Fibroblast of pulmonary artery (primary cell): ENCODE measurements at regions not wholly inside any gene's neighbourhood (a gene's known extent, or its start where the extent isn't known, plus 50 kb on each side); places are given as distances from the start of the nearest gene placed in this dataset.

Source experiments
- DNase-seq: peaks from one replicate; pipeline ENCODE4 v3.0.0-alpha.2; 2010; ENCODE audit warnings: low read depth
- H3K4me3 ChIP-seq: replicated peaks from 2 replicates; pipeline ENCODE4 v1.5.1; 2011; ENCODE audit warnings: low read depth, mild to moderate bottlenecking, control low read depth, low read length, moderate library complexity
- TF ChIP-seq, protein P1 (sequence below): IDR thresholded peaks from 2 replicates; pipeline ENCODE4 v1.5.1; 2011; ENCODE audit warnings: mild to moderate bottlenecking, control low read depth, low read length, inconsistent platforms; ENCODE audit errors: missing control alignments

GRCh38 chr7:28231176-28231575, 50.6 kb upstream of the JAZF1 start:
- DNase-seq = no peak
- TF ChIP-seq, protein P1, sequence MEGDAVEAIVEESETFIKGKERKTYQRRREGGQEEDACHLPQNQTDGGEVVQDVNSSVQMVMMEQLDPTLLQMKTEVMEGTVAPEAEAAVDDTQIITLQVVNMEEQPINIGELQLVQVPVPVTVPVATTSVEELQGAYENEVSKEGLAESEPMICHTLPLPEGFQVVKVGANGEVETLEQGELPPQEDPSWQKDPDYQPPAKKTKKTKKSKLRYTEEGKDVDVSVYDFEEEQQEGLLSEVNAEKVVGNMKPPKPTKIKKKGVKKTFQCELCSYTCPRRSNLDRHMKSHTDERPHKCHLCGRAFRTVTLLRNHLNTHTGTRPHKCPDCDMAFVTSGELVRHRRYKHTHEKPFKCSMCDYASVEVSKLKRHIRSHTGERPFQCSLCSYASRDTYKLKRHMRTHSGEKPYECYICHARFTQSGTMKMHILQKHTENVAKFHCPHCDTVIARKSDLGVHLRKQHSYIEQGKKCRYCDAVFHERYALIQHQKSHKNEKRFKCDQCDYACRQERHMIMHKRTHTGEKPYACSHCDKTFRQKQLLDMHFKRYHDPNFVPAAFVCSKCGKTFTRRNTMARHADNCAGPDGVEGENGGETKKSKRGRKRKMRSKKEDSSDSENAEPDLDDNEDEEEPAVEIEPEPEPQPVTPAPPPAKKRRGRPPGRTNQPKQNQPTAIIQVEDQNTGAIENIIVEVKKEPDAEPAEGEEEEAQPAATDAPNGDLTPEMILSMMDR = no peak
- no peak overlapping the region for H3K4me3 ChIP-seq

DNA sequence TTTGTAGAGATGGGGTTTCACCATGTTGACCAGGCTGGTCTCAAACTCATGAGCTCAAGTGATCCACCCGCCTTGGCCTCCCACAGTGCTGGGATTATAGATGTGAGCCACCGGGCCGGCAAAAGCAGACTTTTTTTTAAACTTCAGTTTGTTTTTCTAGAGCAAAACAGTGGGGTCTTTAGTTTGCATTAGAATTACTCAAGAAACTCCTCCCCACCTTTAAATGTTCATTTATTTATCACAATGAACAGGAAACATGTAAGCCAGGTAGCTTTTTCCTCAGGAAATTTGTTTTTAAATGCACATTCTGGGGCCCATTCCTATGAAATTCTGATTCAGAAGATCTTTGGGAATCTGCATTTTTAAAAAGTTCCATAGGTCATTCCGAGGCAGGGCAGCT, 56.0 kb upstream of the JAZF1 start:
- DNase-seq = no peak
- TF ChIP-seq, protein P1 = no peak

DNA sequence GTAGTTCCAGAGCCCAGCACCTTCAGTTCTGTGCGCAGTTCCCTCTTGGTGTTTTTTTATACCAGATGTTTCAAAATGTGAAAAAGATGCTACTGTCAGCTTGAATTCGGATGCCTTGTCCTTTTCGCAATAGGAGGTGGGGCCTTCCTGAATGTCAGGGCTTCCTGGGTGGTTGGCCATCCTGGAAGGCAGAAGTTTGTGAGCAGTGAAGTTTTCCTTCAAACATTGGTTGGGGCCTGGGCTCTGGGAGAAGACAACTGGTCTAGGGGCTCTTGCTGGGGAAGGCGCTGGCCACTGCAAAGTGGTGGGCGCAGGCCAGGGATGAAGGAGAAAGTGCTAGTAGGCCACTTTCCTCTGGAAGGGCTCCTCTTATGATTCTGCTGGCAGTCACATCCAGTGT, 56.8 kb upstream of the JAZF1 start:
- DNase-seq = no peak
- no peak overlapping the region for H3K4me3 ChIP-seq
- TF ChIP-seq, protein P1 = no peak

More for the DNA sequence above, 56.0 kb upstream of the JAZF1 start:
- no peak overlapping the region for H3K4me3 ChIP-seq

- TF ChIP-seq, protein P1 = no peak
- DNase-seq = no peak
- H3K4me3 ChIP-seq = no peak overlapping the region
These were observed 59.2 kb upstream of the JAZF1 start for GRCh38 chr7:28239823-28240204.

DNA sequence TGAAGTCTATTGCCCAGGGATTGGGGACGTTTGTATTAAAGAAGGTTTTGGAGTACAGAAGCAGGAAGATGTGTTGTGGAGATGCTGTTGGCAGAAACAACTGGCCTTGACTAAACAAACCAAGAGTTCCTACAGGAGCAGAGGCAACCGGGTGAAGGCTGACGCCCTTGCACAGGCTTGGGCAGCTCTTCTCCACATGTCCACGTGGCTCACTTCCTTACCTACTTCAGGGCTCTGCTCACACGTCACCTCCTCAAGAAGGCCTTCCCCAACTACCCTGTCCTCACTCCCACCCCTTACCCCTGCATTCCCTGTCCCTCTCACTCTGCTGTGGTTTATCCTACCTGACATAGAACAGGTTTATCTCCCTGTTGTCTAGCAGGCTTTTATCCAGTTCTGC, 59.9 kb upstream of the JAZF1 start:
- no peak for DNase-seq
- TF ChIP-seq, protein P1 = no peak

DNA sequence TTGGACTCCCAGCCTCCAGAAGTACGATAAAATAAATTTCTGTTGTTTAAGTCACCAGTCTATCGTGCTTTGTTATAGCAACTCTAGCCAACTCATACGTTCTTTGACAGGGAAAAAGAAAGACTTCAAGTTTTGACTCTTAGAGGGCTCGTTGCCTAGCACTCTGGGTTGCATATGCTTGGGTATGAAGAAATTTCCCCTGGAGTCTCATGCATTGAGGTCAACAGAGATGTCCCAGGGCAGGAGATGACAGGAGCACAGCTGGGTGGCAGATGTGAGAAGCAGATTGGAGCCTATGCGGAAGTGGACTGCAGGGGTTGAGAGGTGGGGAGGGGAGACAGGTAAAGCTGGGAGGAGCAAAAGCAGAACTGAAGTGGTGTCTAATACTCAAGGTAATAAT, 63.3 kb upstream of the JAZF1 start:
- no peak for DNase-seq
- H3K4me3 ChIP-seq = no peak overlapping the region
- TF ChIP-seq, protein P1 = no peak

More for the DNA sequence above, 59.9 kb upstream of the JAZF1 start:
- no peak overlapping the region for H3K4me3 ChIP-seq

GRCh38 chr7:28245123-28245878, 64.7 kb upstream of the JAZF1 start:
- TF ChIP-seq, protein P1 = no peak
- H3K4me3 ChIP-seq = no peak overlapping the region
- DNase-seq = no peak
